ENCODE measurements at regions not wholly inside any gene's neighbourhood (a gene's known extent, or its start where the extent isn't known, plus 50 kb on each side); places are given as distances from the start of the nearest gene placed in this dataset.

- POLR2A ChIA-PET: no interaction called here
- Histone ChIP-seq H3K36me3 (ENCODE audit: control insufficient read depth in 2 of 2, insufficient read depth in 1 of 2, low read length in 2 of 2) (no peaks in the 10 kb centered on the region), H3K4me3 (ENCODE audit: low read depth, low read length) (no peak overlapping the region), H3K4me1 (ENCODE audit: control insufficient read depth, insufficient read depth, low read length) (no peaks in the 10 kb centered on the region), H3K27ac (ENCODE audit: extremely low read depth, low read depth, low read length) (no peak overlapping the region), H3K9me3 (ENCODE audit: control insufficient read depth, insufficient read depth, low read depth, low read length) (no peaks in the 10 kb centered on the region)
- TF ChIP-seq BCL11A (tag by site-specific recombination; IDR thresholded peaks at IDR 0.05; ENCODE audit: low read depth): no peak
- TF ChIP-seq ZNF391 (tag by site-specific recombination; IDR thresholded peaks at IDR 0.05; ENCODE audit: borderline replicate concordance, low read depth): no peak
- TF ChIP-seq SP2 (tag by site-specific recombination; IDR thresholded peaks at IDR 0.05): no peak
- TF ChIP-seq ZNF514 (tag by site-specific recombination; IDR thresholded peaks at IDR 0.05): no peak
- TF ChIP-seq HOXD13 (CRISPR knock-in tag; IDR thresholded peaks at IDR 0.05; ENCODE audit: borderline replicate concordance): no peak
- no peak for TF ChIP-seq PRDM4 (tag by site-specific recombination; IDR thresholded peaks at IDR 0.05)
- TF ChIP-seq, protein P1, sequence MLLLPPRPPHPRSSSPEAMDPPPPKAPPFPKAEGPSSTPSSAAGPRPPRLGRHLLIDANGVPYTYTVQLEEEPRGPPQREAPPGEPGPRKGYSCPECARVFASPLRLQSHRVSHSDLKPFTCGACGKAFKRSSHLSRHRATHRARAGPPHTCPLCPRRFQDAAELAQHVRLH (tag by site-specific recombination; IDR thresholded peaks at IDR 0.05): no peak
- TF ChIP-seq MYNN (tag by site-specific recombination; IDR thresholded peaks at IDR 0.05; ENCODE audit: borderline replicate concordance): no peak
- no peak for TF ChIP-seq ZNF335 (tag by site-specific recombination; conservative IDR thresholded peaks at IDR 0.05)
- TF ChIP-seq SCRT2 (tag by site-specific recombination; IDR thresholded peaks at IDR 0.05): no peak
- no peak for TF ChIP-seq ZNF174 (tag by site-specific recombination; IDR thresholded peaks at IDR 0.05)
- TF ChIP-seq ZNF157 (tag by site-specific recombination; IDR thresholded peaks at IDR 0.05): no peak
- TF ChIP-seq ZNF433 (tag by site-specific recombination; IDR thresholded peaks at IDR 0.05; ENCODE audit: low read depth): no peak
- no peak for TF ChIP-seq ZNF26 (tag by site-specific recombination; IDR thresholded peaks at IDR 0.05)
- TF ChIP-seq, protein P2, sequence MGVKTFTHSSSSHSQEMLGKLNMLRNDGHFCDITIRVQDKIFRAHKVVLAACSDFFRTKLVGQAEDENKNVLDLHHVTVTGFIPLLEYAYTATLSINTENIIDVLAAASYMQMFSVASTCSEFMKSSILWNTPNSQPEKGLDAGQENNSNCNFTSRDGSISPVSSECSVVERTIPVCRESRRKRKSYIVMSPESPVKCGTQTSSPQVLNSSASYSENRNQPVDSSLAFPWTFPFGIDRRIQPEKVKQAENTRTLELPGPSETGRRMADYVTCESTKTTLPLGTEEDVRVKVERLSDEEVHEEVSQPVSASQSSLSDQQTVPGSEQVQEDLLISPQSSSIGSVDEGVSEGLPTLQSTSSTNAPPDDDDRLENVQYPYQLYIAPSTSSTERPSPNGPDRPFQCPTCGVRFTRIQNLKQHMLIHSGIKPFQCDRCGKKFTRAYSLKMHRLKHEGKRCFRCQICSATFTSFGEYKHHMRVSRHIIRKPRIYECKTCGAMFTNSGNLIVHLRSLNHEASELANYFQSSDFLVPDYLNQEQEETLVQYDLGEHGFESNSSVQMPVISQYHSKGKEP (tag by site-specific recombination; IDR thresholded peaks at IDR 0.05): no peak
- CTCF ChIA-PET: no interaction called here
Observed at GRCh38 chr18:69205925-69206324, 194.8 kb upstream of the DOK6 start.

GRCh38 chr18:69208545-69208944 lies 192.1 kb upstream of the DOK6 start:
- ChIA-PET POLR2A (no interaction called here), CTCF (no interaction called here)
- no peaks in the 10 kb centered on the region for H3K4me1 ChIP-seq (ENCODE audit: control insufficient read depth, insufficient read depth, low read length)
- H3K9me3 ChIP-seq (ENCODE audit: control insufficient read depth, insufficient read depth, low read depth, low read length): no peaks in the 10 kb centered on the region
- no peaks in the 10 kb centered on the region for H3K36me3 ChIP-seq (ENCODE audit: control insufficient read depth in 2 of 2, insufficient read depth in 1 of 2, low read length in 2 of 2)
- no peak overlapping the region for H3K4me3 ChIP-seq (ENCODE audit: low read depth, low read length)
- no peak overlapping the region for H3K27ac ChIP-seq (ENCODE audit: extremely low read depth, low read depth, low read length)
- TF ChIP-seq ZNF133 (tag by site-specific recombination; IDR thresholded peaks at IDR 0.05) (no peak), ZFP3 (tag by site-specific recombination; IDR thresholded peaks at IDR 0.05; ENCODE audit: low read depth) (no peak), SETDB1 (IDR thresholded peaks at IDR 0.05; ENCODE audit: insufficient read length, low read length) (no peak), ZNF302 (tag by site-specific recombination; IDR thresholded peaks at IDR 0.05; ENCODE audit: low read depth) (no peak), ZNF214 (tag by site-specific recombination; IDR thresholded peaks at IDR 0.05; ENCODE audit: borderline replicate concordance) (no peak), ZNF639 (tag by site-specific recombination; IDR thresholded peaks at IDR 0.05) (no peak), ZNF544 (tag by site-specific recombination; IDR thresholded peaks at IDR 0.05) (no peak), ZNF362 (tag by site-specific recombination; IDR thresholded peaks at IDR 0.05) (no peak)
- TF ChIP-seq, protein P3, sequence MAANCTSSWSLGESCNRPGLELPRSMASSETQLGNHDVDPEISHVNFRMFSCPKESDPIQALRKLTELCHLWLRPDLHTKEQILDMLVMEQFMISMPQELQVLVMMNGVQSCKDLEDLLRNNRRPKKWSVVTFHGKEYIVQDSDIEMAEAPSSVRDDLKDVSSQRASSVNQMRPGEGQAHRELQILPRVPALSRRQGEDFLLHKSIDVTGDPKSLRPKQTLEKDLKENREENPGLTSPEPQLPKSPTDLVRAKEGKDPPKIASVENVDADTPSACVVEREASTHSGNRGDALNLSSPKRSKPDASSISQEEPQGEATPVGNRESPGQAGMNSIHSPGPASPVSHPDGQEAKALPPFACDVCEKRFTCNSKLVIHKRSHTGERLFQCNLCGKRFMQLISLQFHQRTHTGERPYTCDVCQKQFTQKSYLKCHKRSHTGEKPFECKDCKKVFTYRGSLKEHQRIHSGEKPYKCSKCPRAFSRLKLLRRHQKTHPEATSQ (tag by site-specific recombination; IDR thresholded peaks at IDR 0.05): no peak
